GM18868 (cell line): ENCODE measurements at regions not wholly inside any gene's neighbourhood (a gene's known extent, or its start where the extent isn't known, plus 50 kb on each side); places are given as distances from the start of the nearest gene placed in this dataset.

Experiments used
- ATAC-seq: cut with Tn5 transposase; IDR thresholded peaks from one replicate; pipeline ENCODE4 v1.9.1; 2021; ENCODE audit warnings: mild to moderate bottlenecking, moderate library complexity; ENCODE audit not compliant: unreplicated experiment

- no peak for ATAC-seq
Observed at GRCh38 chr11:79600711-79601110, 159.9 kb upstream of the TENM4 start.

- no peak for ATAC-seq
Observed at GRCh38 chr11:79594834-79595233, 154.0 kb upstream of the TENM4 start.

GRCh38 chr11:79592824-79593223 lies 152.0 kb upstream of the TENM4 start:
- no peak for ATAC-seq

GRCh38 chr11:79592406-79592805 lies 151.6 kb upstream of the TENM4 start:
- ATAC-seq: no peak

- ATAC-seq: no peak
Observed at GRCh38 chr11:79582434-79582833, 141.6 kb upstream of the TENM4 start.

- no peak for ATAC-seq
Observed at GRCh38 chr11:79579063-79579462, 138.2 kb upstream of the TENM4 start.

- no peak for ATAC-seq
Observed at GRCh38 chr11:79578116-79578515, 137.3 kb upstream of the TENM4 start.

- ATAC-seq: no peak
Observed at GRCh38 chr11:79575701-79576100, 134.9 kb upstream of the TENM4 start.

GRCh38 chr11:79570104-79570503 lies 129.3 kb upstream of the TENM4 start:
- ATAC-seq: no peak

GRCh38 chr11:79564288-79564925 lies 123.6 kb upstream of the TENM4 start:
- ATAC-seq: no peak

GRCh38 chr11:79561496-79561895 lies 120.7 kb upstream of the TENM4 start:
- ATAC-seq: no peak

- no peak for ATAC-seq
Observed at GRCh38 chr11:79550809-79551208, 110.0 kb upstream of the TENM4 start.

GRCh38 chr11:79547256-79547655 lies 106.4 kb upstream of the TENM4 start:
- no peak for ATAC-seq

- ATAC-seq: no peak
Observed at GRCh38 chr11:79546351-79546750, 105.5 kb upstream of the TENM4 start.

GRCh38 chr11:79544361-79544760 lies 103.5 kb upstream of the TENM4 start:
- ATAC-seq: no peak

GRCh38 chr11:79543101-79543500 lies 102.3 kb upstream of the TENM4 start:
- ATAC-seq: no peak

- no peak for ATAC-seq
Observed at GRCh38 chr11:79541466-79541865, 100.6 kb upstream of the TENM4 start.

- peak; percentile 55 for ATAC-seq
Observed at GRCh38 chr11:79538775-79539174, 97.9 kb upstream of the TENM4 start.

- ATAC-seq: no peak
Observed at GRCh38 chr11:79536155-79536917, 95.5 kb upstream of the TENM4 start.

GRCh38 chr11:79535606-79536005 lies 94.8 kb upstream of the TENM4 start:
- ATAC-seq: no peak

GRCh38 chr11:79525257-79525656 lies 84.4 kb upstream of the TENM4 start:
- ATAC-seq: no peak

- ATAC-seq: no peak
Observed at GRCh38 chr11:79522626-79523025, 81.8 kb upstream of the TENM4 start.

- ATAC-seq: no peak
Observed at GRCh38 chr11:79520086-79520485, 79.3 kb upstream of the TENM4 start.
